GM19463 (cell line): ENCODE measurements at regions not wholly inside any gene's neighbourhood (a gene's known extent, or its start where the extent isn't known, plus 50 kb on each side); places are given as distances from the start of the nearest gene placed in this dataset.

Experiments used
- ATAC-seq: cut with Tn5 transposase; IDR thresholded peaks from one replicate; pipeline ENCODE4 v1.9.1; 2021; ENCODE audit warnings: mild to moderate bottlenecking, moderate library complexity; ENCODE audit not compliant: unreplicated experiment

- no peak for ATAC-seq
Measured at GRCh38 chr18:45222180-45222579, 393.1 kb upstream of the SLC14A2 start.

- no peak for ATAC-seq
Measured at GRCh38 chr18:45227001-45227742, 388.1 kb upstream of the SLC14A2 start.

GRCh38 chr18:45228796-45229388 lies 386.4 kb upstream of the SLC14A2 start:
- no peak for ATAC-seq

GRCh38 chr18:45231617-45232016 lies 383.7 kb upstream of the SLC14A2 start:
- no peak for ATAC-seq

- ATAC-seq = no peak
Measured at GRCh38 chr18:45232061-45232460, 383.2 kb upstream of the SLC14A2 start.

- no peak for ATAC-seq
Measured at GRCh38 chr18:45236676-45237075, 378.6 kb upstream of the SLC14A2 start.

- no peak for ATAC-seq
Measured at GRCh38 chr18:45237343-45238098, 377.8 kb upstream of the SLC14A2 start.

- no peak for ATAC-seq
Measured at GRCh38 chr18:45241271-45241670, 374.0 kb upstream of the SLC14A2 start.

- no peak for ATAC-seq
Measured at GRCh38 chr18:45241982-45242565, 373.2 kb upstream of the SLC14A2 start.

- ATAC-seq = no peak
Measured at GRCh38 chr18:45243340-45244110, 371.8 kb upstream of the SLC14A2 start.

- no peak for ATAC-seq
Measured at GRCh38 chr18:45245091-45245511, 370.2 kb upstream of the SLC14A2 start.

GRCh38 chr18:45248240-45248903 lies 366.9 kb upstream of the SLC14A2 start:
- ATAC-seq = no peak

GRCh38 chr18:45249246-45249661 lies 366.0 kb upstream of the SLC14A2 start:
- ATAC-seq = no peak

GRCh38 chr18:45250479-45250878 lies 364.8 kb upstream of the SLC14A2 start:
- no peak for ATAC-seq

GRCh38 chr18:45251236-45251635 lies 364.0 kb upstream of the SLC14A2 start:
- ATAC-seq = no peak

GRCh38 chr18:45252474-45252873 lies 362.8 kb upstream of the SLC14A2 start:
- no peak for ATAC-seq

GRCh38 chr18:45253056-45253565 lies 362.2 kb upstream of the SLC14A2 start:
- no peak for ATAC-seq

- no peak for ATAC-seq
Measured at GRCh38 chr18:45253973-45254708, 361.1 kb upstream of the SLC14A2 start.

GRCh38 chr18:45254709-45255082 lies 360.6 kb upstream of the SLC14A2 start:
- no peak for ATAC-seq
